ENCODE measurements at regions not wholly inside any gene's neighbourhood (a gene's known extent, or its start where the extent isn't known, plus 50 kb on each side); places are given as distances from the start of the nearest gene placed in this dataset.

GRCh38 chr2:19783935-19784334, 117.8 kb downstream of the TTC32 start:
- Histone ChIP-seq H4K20me1 (ENCODE audit: insufficient read depth, low read length) (no peaks in the 10 kb centered on the region), H3K4me3 (replicated peaks in 1 of 3; ENCODE audit: insufficient read depth in 1 of 3, low read depth in 2 of 3, low read length in 3 of 3) (no peak overlapping the region), H2AFZ (ENCODE audit: low read length) (no peak overlapping the region), H3K4me2 (ENCODE audit: low read depth, low read length) (no peak overlapping the region), H3K9me3 (ENCODE audit: low read length) (no peaks in the 10 kb centered on the region), H3K36me3 (replicated peaks in 1 of 2; ENCODE audit: control insufficient read depth in 1 of 2, insufficient read depth in 2 of 2, low read length in 2 of 2) (no peaks in the 10 kb centered on the region), H3K79me2 (ENCODE audit: insufficient read depth, low read length) (no peaks in the 10 kb centered on the region), H3K9ac (ENCODE audit: insufficient read depth, low read depth, low read length) (no peak overlapping the region), H3K27ac (ENCODE audit: extremely low read length, insufficient read depth, low read length) (no peak overlapping the region), H3K4me1 (ENCODE audit: insufficient read depth, low read length) (peaks cover 10% of the 10 kb centered on the region), H3K27me3 (ENCODE audit: control insufficient read depth in 1 of 2, insufficient read depth in 2 of 2, low read length in 2 of 2) (no peaks in the 10 kb centered on the region)
- DNase-seq (ENCODE audit: low spot score) (no peak), ATAC-seq (no peak), FAIRE-seq (no peak)
- BruUV-seq (replicated peaks), result no TSS peak
- TF ChIP-seq ZNF20 (CRISPR knock-in tag; IDR thresholded peaks at IDR 0.05) (no peak), ISL2 (CRISPR knock-in tag; IDR thresholded peaks at IDR 0.05) (no peak), TARDBP (CRISPR knock-in tag; IDR thresholded peaks at IDR 0.05) (no peak), HCFC1 (IDR thresholded peaks at IDR 0.05; ENCODE audit: low read depth, low read length) (no peak), FOXC1 (CRISPR knock-in tag; IDR thresholded peaks at IDR 0.05; ENCODE audit: borderline replicate concordance) (no peak)
- CTCF ChIA-PET (ENCODE audit: low intra/inter-chr PET ratio, low total read pairs), result no interaction called here
- POLR2A ChIA-PET, result no interaction called here
- in situ Hi-C loops (cut with HindIII; ENCODE audit: extremely low pct_ligation_motif_present, low pct_unique_long_range_greater_than_20kb), result no loop called here
- 51% methylated on average over 2 of the region's 2 CpGs for WGBS (ENCODE audit: low lambda C conversion rate)
- intact Hi-C loops (cut with micrococcal nuclease; ENCODE audit: unreplicated experiment), result no loop called here

GRCh38 chr2:19776941-19777514, 124.8 kb downstream of the TTC32 start:
- Histone ChIP-seq H3K27me3 (ENCODE audit: control insufficient read depth in 1 of 2, insufficient read depth in 2 of 2, low read length in 2 of 2) (peaks cover 0 to 5% of the 10 kb centered on the region in 2 experiments; a peak in 1 of 5 replicates), H3K9me3 (ENCODE audit: low read length) (no peaks in the 10 kb centered on the region), H2AFZ (ENCODE audit: low read length) (no peak overlapping the region), H3K36me3 (replicated peaks in 1 of 2; ENCODE audit: control insufficient read depth in 1 of 2, insufficient read depth in 2 of 2, low read length in 2 of 2) (no peaks in the 10 kb centered on the region), H3K4me1 (ENCODE audit: insufficient read depth, low read length) (no peaks in the 10 kb centered on the region), H3K4me2 (ENCODE audit: low read depth, low read length) (no peak overlapping the region), H3K9ac (ENCODE audit: insufficient read depth, low read depth, low read length) (no peak overlapping the region), H3K79me2 (ENCODE audit: insufficient read depth, low read length) (no peaks in the 10 kb centered on the region), H3K4me3 (replicated peaks in 1 of 3; ENCODE audit: insufficient read depth in 1 of 3, low read depth in 2 of 3, low read length in 3 of 3) (no peak overlapping the region), H3K27ac (ENCODE audit: extremely low read length, insufficient read depth, low read length) (no peak overlapping the region), H4K20me1 (ENCODE audit: insufficient read depth, low read length) (no peaks in the 10 kb centered on the region)
- ChIA-PET POLR2A (no interaction called here), CTCF (ENCODE audit: low intra/inter-chr PET ratio, low total read pairs) (no interaction called here)
- FAIRE-seq (no peak), ATAC-seq (no peak), DNase-seq (ENCODE audit: low spot score) (no peak)
- no TSS peak for BruUV-seq (replicated peaks)
- no peak for TF ChIP-seq POLR2A (IDR thresholded peaks at IDR 0.05; ENCODE audit: insufficient read depth in 1 of 2, low read depth in 2 of 2, low read length in 2 of 2)
- no peak for TF ChIP-seq MED1 (CRISPR knock-in tag; IDR thresholded peaks at IDR 0.05)
- TF ChIP-seq ETV6 (CRISPR knock-in tag; conservative IDR thresholded peaks at IDR 0.05), result no peak
- TF ChIP-seq YY1 (IDR thresholded peaks at IDR 0.05; ENCODE audit: insufficient read depth, insufficient replicate concordance, low read depth, low read length), result no peak
- TF ChIP-seq ZNF879 (CRISPR knock-in tag; IDR thresholded peaks at IDR 0.05), result no peak
- no peak for TF ChIP-seq STAT5B (CRISPR knock-in tag; IDR thresholded peaks at IDR 0.05)
- TF ChIP-seq SCMH1 (CRISPR knock-in tag; IDR thresholded peaks at IDR 0.05; ENCODE audit: borderline replicate concordance), result no peak
- no peak for TF ChIP-seq FOXK2 (IDR thresholded peaks at IDR 0.05)
- TF ChIP-seq ZBTB21 (CRISPR knock-in tag; IDR thresholded peaks at IDR 0.05), result no peak
- no peak for TF ChIP-seq DPF2 (CRISPR knock-in tag; IDR thresholded peaks at IDR 0.05; ENCODE audit: borderline replicate concordance, low read depth)
- TF ChIP-seq ZNF841 (CRISPR knock-in tag; IDR thresholded peaks at IDR 0.05; ENCODE audit: borderline replicate concordance), result no peak
- TF ChIP-seq ATF3 (CRISPR knock-in tag; IDR thresholded peaks at IDR 0.05), result no peak
- no peak for TF ChIP-seq FOXJ3 (CRISPR knock-in tag; IDR thresholded peaks at IDR 0.05; ENCODE audit: borderline replicate concordance)
- TF ChIP-seq ZKSCAN1 (IDR thresholded peaks at IDR 0.05; ENCODE audit: low read length), result no peak
- TF ChIP-seq HNRNPUL1 (IDR thresholded peaks at IDR 0.05; ENCODE audit: low read depth, low read length), result no peak
- no peak for TF ChIP-seq ZNF776 (CRISPR knock-in tag; IDR thresholded peaks at IDR 0.05)
- TF ChIP-seq SOX6 (IDR thresholded peaks at IDR 0.05), result no peak
- TF ChIP-seq SOX6 (CRISPR knock-in tag; IDR thresholded peaks at IDR 0.05), result no peak
- WGBS (ENCODE audit: low lambda C conversion rate), result 24% methylated on average over 6 of the region's 6 CpGs
- in situ Hi-C loops (cut with HindIII; ENCODE audit: extremely low pct_ligation_motif_present, low pct_unique_long_range_greater_than_20kb), result no loop called here
- intact Hi-C loops (cut with micrococcal nuclease; ENCODE audit: unreplicated experiment), result no loop called here

Data from HepG2 (cell line).